Right ventricle myocardium inferior (tissue), 1 donor: ENCODE measurements at regions not wholly inside any gene's neighbourhood (a gene's known extent, or its start where the extent isn't known, plus 50 kb on each side); places are given as distances from the start of the nearest gene placed in this dataset.
"Not testable (repeated sequence)": the region's sequence is repeated elsewhere in the genome, so short reads cannot be mapped to it uniquely, and the experiment has no call there.

Experiments used
- ATAC-seq: fragments of 200-7000 bp; cut with Tn5 transposase; one replicate; pipeline ENCODE4 v1.9.1; 2020; ENCODE audit warnings: mild to moderate bottlenecking, moderate library complexity
- DNase-seq: peaks from one replicate; pipeline ENCODE4 v3.0.0; 2021; ENCODE audit errors: missing footprints
- intact Hi-C: fragments of 100-400 bp; cut with DNase I; formaldehyde crosslinking; loops from one replicate; pipeline ENCODE4 v1.11.0; 2022
- donor health status: DM: no; HTN: yes; CAD: no; lungs with severe emphysema.

DNA sequence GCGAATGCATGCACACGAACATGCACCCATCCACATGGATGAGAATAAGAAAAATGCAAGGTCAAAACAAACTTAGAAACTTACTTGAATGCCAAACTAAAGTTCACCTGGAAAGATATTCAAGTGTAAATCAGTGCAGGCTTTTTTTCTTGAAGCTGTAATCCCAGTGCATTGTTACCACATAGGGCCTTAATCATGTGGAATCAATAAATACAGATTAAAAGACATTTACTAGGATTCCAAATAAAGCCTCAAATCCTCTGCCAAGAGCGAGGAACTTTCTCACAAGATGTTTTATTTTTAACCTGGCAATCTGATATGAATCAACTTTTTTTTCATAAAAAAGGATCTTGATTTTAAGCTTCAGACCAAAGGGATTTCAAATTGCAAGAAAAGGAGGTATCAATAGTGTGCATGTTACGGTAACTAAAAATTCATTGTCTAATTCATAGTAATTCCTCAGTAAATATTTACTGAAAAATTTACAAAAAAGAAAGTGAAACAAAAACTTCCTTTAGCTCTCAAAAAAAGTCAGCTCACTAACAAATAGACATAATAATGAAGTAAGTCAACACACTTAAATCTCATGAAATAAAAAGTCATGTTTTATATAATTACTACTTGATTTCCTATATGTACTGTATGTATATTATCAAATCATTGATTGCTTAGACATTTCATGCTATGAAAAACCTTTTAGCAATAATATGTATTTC, 978.6 kb downstream of the PLOD2 start:
- no peak for DNase-seq
- no peak for ATAC-seq
- intact Hi-C loops, result no loop called here

DNA sequence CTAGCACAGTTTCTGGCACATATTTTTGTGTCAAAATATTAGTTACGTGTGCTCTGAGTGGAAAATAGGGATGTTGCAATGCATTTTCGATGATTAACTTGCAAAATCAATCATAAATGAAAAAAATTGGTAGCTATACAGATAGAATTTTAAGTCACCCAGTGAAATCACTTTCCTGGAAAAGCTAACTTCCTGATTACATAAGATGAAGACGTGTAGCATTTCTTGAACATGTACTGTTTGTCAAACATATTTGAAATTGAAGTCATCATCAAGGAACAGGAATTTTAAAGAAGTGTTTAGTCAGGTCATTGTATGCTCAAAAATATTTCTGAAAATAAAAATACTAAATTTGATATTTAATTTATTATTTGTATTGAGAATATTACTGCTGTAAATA, 977.7 kb downstream of the PLOD2 start:
- intact Hi-C loops, result no loop called here
- ATAC-seq, result no peak
- no peak for DNase-seq

DNA sequence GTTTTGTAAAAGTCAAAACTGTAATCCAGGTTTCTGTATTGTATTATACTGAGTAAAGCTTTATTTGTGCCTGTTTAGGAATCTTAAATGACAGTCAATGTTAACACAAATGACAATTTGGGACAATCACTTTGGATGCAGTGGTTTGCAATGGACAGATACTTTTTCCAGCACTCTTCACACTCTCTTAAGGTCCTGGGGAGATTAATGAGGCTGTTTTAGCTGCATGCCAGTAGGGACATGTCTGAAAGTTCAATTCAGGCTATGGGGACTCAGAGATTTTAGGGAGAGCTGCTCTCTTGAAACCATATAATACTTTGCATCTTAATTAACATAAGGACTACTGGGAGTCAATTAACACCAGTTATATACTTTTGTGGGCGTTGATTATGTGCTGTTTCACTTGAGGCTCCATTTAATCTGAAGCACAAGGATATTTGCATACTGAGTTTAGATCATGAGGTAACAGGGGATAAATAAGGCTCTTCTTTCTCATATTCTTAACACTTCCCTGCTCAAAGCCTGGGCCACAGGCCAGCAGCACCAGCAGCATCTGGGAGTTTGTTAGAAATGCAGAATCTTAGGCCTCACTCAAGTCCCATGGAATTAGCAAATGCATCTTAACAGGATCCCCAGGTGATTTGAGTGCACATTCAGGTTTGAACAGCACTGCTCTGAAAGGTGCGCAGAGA, 972.8 kb downstream of the PLOD2 start:
- ATAC-seq (no peak), DNase-seq (no peak)
- intact Hi-C loops, result no loop called here

DNA sequence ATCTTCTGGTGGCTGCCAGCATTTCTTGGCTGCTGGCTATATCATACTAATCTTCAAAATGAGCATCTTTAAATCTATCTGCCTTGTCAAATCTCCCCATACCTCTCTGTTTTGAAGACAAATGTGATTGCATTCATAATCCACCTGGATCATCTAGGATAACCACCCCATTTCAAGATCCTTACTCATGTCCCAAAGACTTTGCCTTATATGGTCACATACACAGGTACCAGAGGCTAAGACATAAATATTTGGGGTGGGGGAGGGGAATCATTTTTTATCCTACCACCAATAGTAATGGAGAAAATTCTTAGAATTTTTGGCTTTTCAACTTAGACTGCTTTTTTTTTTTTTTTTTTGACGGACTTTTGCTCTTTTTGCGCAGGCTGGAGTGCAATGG, 970.8 kb downstream of the PLOD2 start:
- intact Hi-C loops, result no loop called here
- DNase-seq (no peak), ATAC-seq (no peak)

DNA sequence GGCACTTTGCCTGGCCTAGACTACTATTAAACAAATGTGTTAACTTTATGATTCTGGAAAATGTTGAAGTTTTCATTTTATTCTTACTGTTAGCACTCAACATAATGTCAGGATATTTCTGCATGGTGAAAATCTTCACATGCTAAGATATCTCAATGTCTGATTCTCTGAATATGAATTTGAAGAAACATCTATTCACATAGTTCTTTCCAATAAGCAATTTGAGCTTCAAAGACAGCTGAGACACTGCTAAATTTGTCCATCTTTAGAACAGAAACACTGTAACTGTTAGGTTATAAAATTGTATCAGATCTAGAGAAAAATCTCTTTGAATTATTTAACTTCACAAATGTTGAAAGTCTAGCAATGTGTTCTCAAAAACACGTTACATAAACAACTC, 970.2 kb downstream of the PLOD2 start:
- ATAC-seq (no peak), DNase-seq (no peak)
- intact Hi-C loops, result no loop called here

DNA sequence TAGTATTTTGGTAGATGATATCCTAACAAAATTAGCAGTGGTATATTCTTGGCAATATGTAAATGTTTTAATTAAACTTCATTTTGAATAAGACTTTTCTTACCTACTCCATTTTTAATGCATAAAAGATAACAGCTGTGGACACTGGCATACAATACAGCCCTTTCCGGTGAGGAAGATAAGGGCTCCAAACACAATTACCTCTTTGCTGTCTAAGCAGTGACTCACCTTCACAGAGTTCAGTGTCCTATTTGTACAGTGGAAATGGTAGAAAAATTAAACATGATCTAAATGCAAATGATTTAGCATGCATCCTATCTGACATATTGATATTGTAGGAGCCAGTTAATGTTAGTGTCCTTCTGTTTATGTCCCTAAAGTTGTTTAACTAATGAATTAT, 969.4 kb downstream of the PLOD2 start:
- intact Hi-C loops, result no loop called here
- ATAC-seq (no peak), DNase-seq (no peak)

DNA sequence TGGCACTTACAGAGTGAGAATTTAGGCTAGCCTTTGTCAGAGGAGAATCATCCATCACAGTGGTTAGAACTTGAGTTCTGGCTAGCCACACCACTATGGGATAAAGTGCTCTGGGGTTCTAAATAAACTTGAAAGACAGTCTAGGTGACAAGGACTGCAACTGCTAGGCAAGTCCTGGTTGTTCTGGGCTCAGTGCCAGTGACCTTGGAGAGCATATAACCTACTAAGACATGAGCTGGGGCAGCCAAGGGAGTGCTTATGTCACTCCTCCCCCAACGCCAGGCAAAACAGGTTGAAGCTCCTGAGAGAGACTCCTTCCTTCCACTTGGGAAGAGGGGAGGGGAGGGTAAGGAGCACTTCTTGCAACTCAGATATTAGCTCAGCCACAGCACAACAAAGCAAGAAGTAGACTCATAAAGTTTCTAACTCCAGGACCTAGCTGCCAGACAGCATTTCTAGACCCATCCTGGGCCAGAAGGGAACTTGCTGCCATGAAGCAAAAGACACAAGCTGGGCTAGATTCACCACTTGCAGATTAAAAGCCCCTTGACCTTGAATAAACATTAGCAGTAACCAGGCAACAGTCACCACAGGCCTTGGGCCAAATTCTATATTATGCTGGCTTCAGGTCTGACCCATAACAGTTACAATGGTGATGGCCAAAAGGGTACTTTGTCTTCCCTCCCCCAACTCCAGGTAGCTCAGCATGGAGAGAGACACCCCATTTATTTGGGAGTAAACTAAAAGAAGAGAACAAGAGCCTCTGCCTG, 963.7 kb downstream of the PLOD2 start:
- ATAC-seq (no peak), DNase-seq (no peak)
- intact Hi-C loops, result no loop called here

DNA sequence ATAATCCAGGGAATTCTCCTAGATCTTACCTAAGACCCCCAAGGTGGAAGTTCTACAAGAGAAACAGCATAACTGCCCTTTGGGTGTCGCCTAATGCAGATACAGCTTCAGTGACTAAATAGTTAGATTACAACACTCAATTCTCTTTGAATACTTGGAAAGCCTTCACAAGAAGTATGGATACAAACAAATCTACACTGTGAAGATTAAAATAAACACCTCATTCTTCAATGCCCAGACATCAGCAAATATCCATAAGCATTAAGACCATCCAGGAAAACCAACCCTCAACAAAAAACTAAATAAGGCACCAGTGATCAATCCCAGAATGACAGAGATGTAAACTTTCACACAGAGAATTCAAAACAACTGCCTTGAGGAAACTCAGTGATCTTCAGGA, 963.2 kb downstream of the PLOD2 start:
- ATAC-seq (no peak), DNase-seq (no peak)
- intact Hi-C loops, result no loop called here

DNA sequence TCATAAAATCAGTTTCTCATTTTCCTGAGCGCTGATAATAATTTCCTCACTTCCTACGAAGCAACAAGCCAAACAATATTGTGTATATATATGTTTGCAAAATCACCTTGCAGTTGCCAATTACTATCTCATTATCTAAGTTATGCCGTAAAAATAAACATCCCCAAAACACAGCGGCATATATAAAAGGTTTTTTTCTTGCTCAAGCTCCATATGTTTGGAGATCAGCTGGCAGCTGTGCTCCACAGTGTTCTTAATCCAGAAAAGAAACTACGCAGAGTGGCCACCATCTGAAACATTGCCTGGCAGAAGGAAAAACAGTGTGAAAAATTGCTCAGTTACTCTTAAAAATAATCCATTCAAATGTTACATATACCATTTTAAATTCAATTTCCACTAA, 951.4 kb downstream of the PLOD2 start:
- intact Hi-C loops, result no loop called here
- no peak for ATAC-seq

DNA sequence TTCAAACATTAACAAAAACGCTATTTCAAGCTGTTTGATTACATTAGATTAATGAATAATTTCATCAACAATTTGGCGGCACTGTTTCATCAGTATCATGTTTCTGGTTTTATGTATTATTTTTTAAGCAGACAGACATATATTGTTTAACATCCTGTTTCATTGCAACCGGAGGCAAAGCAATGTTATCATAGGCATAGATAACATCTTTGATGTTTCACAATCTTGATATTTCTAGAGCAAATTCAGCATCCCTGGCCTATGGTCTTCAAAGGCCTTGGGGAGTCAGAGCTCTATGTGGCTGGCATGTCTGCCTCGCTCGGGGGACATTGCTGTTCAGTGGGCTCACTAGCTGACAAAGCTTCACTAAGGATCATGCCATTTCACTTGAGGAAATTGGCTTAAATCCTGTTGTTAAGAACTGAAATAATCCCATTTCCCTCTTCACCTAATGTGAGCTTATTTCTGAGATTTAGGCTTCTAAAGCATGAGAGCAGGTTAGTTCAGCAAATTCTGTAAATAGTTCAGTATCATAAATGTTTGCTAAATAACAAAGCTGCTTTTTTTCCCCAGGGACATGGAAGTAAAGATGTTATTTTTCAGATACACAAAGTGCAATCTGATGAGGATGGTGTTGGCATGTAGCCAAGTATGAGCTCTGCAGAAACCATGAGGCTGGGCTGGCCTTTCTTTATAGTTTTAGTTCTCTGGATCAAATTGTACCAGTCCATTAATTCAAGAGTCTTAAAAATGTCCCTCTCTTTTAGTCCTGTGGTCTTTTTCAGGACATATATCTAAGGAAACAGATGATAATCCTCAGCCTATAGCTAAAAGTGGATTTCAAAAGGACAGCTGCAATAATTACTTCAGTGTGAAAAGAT, 941.4 kb downstream of the PLOD2 start:
- no peak for DNase-seq
- intact Hi-C loops, result no loop called here
- no peak for ATAC-seq

More for the DNA sequence above, 951.4 kb downstream of the PLOD2 start:
- DNase-seq, result no peak

DNA sequence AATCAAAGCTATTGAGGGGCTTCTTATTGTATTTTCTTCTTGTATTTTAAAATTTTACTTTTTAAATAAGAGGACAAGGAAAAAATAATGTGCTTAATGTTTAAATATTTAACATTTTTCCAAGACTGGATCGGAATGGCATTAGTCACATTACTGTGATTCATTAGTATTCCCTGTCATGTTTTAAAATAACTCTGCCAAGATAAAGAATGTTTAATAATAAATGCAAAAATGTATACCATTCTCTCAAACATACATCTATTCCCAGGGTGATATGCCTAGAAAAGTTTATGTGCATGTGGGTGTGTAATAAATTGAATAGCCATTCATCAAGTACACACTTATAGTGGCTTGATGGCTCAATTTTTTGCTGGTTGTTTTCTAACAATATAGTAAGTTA, 936.1 kb downstream of the PLOD2 start:
- no peak for DNase-seq
- intact Hi-C loops, result no loop called here
- no peak for ATAC-seq

DNA sequence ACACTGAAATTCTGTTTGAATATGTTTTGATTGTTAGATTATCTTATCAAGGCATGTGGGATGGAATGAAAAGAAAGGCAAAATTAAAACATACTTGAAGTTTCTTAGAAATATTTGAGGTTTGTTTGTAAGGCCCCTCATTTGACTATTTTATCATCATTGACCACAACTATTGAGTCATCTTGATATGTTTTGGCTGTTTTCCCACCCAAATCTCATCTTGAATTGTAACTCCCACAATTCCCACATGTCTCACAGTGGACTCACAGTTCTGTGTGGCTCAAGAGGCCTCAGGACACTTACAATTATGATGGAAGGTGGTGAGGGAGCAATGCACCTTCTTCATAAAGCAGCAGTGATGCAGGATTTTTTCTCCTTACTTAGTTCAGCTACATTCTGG, 917.1 kb downstream of the PLOD2 start:
- DNase-seq (no peak), ATAC-seq (no peak)
- intact Hi-C loops, result no loop called here

DNA sequence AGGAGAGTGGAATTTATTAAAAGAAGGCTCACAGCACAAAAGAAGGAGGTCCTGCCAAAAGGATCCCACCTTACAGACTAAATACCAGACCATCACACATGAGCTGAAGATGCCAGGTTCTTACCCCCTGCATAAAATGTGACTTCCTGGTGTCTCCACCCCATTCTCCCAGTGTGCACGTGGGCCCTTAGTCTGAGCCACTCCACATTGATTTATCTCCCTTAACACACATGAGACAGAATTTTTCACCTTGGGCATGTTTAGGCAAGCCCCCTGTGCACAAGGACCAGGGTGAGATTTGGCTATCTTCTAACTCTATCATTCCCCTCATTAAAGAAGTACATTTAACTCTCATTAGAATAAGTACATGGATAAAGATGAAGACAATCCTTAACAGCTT, 916.7 kb downstream of the PLOD2 start:
- intact Hi-C loops, result no loop called here
- DNase-seq (no peak), ATAC-seq (no peak)

DNA sequence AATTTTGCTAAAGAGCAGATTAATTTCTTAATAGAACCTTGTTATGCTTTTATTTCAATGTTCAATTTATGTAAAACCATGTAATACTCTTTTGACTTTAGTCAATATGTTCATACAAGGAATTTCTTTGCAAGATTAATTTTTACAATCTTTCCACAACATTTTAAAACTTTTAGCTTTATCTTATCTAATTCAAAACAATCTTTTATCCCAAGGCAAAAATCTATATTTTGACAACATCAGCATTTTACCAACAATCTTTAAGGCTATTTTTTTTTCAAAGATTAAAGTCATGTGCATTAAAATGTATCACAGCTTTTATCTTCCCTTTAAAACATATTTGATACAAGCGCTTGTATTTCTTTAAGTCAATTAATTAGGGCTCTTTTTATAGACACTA, 914.7 kb downstream of the PLOD2 start:
- ATAC-seq (no peak), DNase-seq (no peak)
- intact Hi-C loops, result no loop called here

DNA sequence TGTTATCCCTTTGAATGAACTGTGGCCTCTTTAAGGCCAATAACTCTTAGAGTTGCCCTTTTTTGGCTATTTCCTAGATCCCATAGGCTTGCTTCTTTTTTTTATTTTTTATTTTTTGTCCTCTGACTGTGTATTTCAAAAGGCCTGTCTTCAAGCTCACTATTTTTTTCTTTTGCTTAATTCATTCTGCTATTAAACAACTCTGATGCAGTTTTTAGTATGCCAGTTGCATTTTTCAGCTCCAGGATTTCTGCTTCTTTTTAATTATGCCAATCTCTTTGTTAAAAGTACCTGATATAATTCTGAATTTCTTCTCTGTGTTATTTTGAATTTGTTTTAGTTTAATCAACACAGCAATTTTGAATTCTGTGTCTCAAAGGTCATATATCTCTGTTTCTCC, 912.1 kb downstream of the PLOD2 start:
- intact Hi-C loops, result no loop called here
- no peak for ATAC-seq
- DNase-seq, result no peak

DNA sequence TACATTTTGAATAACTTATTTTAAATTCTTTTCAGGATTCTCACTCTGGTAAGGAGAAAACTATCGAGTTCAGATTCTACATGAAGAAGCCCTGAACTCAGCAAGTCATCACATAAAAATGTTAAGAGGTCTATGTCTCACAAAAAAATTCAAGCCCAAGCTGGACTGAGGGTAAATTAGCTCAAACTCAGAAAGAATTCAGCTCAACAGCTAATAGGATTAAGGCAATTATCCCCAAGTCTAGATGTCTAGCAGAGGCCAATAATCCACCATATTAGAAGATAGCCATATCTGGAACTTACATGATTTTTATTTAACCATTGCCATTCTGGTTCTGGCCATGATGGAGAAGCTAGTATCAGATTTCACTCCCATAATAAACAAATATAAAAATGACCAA, 909.7 kb downstream of the PLOD2 start:
- intact Hi-C loops, result no loop called here
- ATAC-seq, result no peak
- no peak for DNase-seq

DNA sequence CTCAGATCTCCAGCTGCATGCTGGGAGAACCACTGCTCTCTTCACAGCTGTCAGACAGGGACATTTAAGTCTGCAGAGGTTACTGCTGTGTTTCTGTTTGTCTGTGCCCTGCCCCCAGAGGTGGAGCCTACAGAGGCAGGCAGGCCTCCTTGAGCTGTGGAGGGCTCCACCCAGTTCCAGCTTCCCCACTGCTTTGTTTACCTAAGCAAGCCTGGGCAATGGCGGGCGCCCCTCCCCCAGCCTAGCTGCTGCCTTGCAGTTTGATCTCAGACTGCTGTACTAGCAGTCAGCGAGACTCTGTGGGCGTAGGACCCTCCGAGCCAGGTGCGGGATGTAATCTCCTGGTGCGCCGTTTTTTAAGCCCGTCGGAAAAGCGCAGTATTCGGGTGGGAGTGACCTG, 903.0 kb downstream of the PLOD2 start:
- intact Hi-C loops, DNase-seq, ATAC-seq: not testable (repeated sequence)

DNA sequence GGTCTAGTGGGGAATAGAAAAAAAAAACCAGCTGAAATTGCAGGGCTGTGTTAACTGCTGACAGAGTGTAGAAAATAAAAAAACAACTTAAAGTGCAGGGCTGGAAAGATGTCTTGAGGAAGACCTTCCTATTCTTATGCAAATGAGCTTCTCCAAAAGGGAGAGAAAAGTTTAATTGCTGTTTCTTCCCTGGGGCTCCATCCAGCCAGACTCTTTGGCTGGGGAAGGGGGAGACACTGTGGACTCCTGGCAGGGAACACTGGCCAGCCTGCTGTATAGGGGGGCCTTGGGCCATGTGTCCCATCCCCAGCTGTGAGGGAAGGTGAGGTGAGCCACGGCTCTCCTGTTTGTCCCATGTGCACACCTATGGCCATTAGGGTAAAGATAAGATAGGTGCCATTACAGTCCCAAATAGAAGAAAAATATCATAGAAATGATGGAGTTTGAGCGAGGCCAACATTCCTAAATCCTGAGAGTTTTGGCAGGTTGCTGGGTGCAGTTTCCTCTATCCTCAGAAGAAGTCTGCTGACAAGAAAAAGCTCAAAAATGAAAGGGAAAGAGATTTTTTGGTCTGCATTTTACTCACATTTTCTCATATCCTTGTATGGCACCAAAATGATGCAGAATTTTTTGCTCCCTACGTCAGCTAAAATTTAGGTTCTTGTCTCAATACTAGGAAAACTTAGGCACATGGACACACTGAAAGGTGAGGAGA, 901.7 kb downstream of the PLOD2 start:
- DNase-seq (no peak), ATAC-seq (no peak)
- intact Hi-C loops, result no loop called here

DNA sequence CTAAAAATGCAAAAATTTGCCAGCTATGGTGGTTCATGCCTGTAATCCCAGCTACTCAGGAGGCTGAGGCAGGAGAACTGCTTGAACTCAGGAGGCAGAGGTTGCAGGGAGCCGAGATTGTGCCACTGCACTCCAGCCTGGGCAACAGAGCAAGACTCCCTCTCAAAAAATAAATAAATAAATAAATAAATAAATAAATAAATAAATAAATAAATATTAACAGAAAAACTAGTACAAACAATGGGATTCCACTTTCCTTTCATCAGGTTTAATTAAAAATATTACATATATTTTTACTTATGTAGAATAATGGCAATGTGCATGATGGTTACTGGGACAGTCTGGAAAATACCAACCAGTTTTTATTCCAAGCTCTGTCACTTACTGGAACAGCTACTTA, 897.5 kb downstream of the PLOD2 start:
- intact Hi-C loops, DNase-seq, ATAC-seq: not testable (repeated sequence)
